SKM-1 treated with dmso at 0.1 percent for 144 hours (cell line): ENCODE measurements at regions not wholly inside any gene's neighbourhood (a gene's known extent, or its start where the extent isn't known, plus 50 kb on each side); places are given as distances from the start of the nearest gene placed in this dataset.
"Not testable (repeated sequence)": the region's sequence is repeated elsewhere in the genome, so short reads cannot be mapped to it uniquely, and the experiment has no call there.

Source experiments
- DNase-seq: peaks from one replicate; lab custom pipeline; 2025; ENCODE audit not compliant: unreplicated experiment; lab: John Stamatoyannopoulos, UW

- peak; percentile 9 for DNase-seq
These were observed 732.7 kb downstream of the TBC1D22A start for GRCh38 chr22:47495110-47495509.

DNA sequence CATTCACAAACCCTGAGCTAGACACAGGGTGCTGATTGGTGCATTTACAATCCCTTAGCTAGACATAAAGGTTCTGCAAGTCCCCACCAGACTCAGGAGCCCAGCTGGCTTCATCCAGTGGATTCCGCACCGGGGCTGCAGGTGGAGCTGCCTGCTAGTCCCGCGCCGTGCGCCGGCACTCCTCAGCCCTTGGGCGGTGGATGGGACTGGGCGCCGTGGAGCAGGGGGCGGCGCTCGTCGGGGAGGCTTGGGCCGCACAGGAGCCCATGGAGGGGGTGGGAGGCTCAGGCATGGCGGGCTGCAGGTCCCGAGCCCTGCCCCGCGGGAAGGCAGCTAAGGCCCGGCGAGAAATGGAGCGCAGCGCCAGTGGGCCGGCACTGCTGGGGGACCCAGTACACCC lies 725.7 kb downstream of the TBC1D22A start:
- not testable (repeated sequence) for DNase-seq

DNA sequence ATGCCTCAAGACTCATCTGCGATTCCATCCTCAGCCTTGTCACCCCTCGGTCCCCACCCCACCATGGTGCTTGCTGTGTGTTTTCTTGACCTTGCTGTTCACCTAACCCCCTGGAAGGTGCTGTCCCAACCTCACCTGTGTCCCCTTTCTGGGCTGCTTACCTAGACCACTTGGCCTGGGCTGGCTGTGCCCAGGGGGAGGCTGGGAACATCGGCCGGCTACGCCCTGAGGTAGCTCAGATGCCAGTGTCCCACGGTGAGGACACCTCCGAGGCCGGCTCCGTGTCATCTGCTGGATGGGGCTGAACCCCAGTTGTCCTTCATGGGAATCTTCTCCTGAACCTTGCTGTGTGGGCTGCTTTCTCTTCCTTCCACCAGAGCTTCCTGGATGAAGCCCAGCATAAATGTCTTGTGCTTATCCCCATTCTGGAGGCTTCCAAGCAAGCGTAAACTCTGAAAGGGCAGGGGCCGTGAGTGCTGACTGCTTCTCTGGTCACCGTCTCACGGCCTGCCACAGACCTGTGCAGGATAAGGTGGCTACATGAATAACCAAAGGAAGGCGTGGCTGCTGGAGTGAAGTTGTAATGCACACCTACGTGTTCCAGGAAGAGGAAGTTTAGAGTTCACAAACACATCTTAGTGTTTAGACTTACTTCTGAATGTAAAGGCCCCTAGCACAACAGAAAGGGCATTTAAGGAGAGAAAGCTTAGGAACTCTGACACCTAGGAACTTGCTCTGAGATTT lies 724.3 kb downstream of the TBC1D22A start:
- DNase-seq: no peak

DNA sequence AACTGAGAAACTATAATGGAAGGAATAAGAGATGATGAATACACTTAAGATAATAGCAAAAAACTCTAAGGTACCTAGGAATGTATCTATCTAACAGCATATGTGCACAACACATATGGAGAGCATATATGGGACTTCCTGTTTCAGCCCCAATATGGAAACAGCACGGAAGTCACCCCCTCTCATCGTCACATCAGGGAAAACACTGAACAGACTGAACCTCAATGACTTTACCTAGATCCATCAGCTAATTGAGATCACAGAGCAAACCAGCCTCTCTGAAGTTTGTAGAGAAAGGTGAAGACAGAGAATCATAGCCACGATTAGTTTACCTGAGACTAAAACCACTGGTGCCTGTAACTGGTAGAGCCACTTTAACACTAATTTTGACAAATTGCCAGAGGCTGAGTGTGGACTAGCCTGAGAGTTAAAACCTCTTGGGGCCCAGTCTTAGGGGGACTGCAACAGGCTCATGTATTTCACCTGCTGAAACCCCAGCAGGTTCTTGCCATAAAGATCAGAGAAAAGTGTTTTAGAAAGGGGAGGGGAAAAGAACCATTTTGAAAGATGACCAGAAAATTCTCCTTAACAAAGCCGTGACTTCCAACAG lies 722.6 kb downstream of the TBC1D22A start:
- DNase-seq: no peak

GRCh38 chr22:47476231-47476630 lies 713.8 kb downstream of the TBC1D22A start:
- DNase-seq: no peak

DNA sequence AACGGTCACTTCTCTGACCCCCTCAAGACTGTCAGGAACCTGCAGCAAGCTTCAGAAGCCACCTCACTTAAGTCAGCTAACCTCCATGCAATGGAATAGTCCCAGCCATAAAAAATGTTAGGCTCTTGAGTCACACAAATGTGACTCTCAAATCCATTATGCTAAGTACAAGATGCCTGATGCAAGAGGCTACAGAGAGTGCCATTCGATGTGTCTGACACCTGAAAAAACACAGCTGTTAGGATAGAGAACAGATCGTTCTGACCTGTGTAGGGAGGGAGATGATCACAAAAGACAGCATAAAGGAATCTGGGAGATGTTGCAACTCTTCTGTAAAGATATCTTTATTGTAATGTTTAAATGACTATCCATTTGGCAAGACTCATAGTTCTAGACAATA lies 712.4 kb downstream of the TBC1D22A start:
- DNase-seq: no peak

DNA sequence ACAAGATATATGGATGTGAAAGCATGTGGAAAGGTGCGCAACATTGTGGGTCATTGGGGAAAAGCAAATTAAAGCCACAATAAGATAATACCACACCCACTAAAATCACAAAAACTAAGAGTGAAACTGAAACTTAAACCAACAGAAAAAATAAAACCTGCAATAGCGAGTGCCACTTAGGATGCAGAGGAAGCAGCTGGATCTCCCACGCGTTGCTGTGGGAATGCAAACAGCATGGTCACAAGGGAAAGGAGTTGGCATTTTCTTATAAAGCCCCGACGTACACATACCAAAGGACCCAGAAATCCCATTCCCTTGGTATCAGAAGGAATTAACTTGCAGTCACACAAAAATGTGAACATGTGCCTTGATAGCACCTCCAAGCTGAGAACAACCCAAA lies 712.0 kb downstream of the TBC1D22A start:
- DNase-seq: no peak

- DNase-seq: no peak
These were observed 710.2 kb downstream of the TBC1D22A start for GRCh38 chr22:47472636-47473035.

DNA sequence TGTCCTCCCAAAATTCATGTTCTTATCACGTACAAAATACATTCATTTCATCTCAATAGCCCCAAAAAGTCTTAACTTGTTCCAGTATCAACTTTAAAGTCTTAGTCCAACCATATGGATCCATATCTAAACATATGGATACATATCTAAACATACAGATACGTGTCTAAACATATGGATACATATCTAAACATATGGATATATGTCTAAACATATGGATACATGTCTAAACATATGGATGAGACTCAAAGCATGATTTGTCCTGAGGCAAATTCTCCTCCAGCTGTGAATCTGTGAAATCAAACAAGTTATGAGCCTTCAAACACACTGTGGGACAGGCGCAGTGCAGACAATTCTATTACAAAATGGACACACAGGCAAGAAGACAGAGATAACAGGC lies 709.0 kb downstream of the TBC1D22A start:
- DNase-seq: no peak

DNA sequence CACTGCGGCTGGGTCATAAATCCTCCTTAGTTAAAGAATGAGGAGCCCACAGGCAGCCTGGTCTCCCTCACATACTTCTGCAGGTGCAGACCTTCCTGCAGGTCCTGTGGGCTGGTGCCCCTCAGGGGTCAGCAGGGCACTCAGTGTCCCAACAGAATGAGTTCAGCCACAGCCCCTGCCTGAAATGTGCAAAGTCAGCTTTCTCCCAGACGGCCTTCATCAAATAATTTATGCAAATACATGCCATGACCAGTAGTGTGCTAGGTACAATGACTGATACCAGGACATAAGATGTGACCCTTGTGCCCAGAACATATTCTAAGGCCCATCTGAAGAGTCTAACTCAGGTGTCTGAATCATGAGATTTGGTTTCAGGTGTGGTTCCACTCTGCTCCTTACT lies 703.4 kb downstream of the TBC1D22A start:
- DNase-seq: no peak

GRCh38 chr22:47465222-47465621 lies 702.8 kb downstream of the TBC1D22A start:
- no peak for DNase-seq

GRCh38 chr22:47463220-47463619 lies 700.8 kb downstream of the TBC1D22A start:
- DNase-seq: no peak

GRCh38 chr22:47460861-47461260 lies 698.4 kb downstream of the TBC1D22A start:
- DNase-seq: no peak

- DNase-seq: no peak
These were observed 697.7 kb downstream of the TBC1D22A start for GRCh38 chr22:47460176-47460575.

GRCh38 chr22:47458348-47458747 lies 695.9 kb downstream of the TBC1D22A start:
- no peak for DNase-seq

DNA sequence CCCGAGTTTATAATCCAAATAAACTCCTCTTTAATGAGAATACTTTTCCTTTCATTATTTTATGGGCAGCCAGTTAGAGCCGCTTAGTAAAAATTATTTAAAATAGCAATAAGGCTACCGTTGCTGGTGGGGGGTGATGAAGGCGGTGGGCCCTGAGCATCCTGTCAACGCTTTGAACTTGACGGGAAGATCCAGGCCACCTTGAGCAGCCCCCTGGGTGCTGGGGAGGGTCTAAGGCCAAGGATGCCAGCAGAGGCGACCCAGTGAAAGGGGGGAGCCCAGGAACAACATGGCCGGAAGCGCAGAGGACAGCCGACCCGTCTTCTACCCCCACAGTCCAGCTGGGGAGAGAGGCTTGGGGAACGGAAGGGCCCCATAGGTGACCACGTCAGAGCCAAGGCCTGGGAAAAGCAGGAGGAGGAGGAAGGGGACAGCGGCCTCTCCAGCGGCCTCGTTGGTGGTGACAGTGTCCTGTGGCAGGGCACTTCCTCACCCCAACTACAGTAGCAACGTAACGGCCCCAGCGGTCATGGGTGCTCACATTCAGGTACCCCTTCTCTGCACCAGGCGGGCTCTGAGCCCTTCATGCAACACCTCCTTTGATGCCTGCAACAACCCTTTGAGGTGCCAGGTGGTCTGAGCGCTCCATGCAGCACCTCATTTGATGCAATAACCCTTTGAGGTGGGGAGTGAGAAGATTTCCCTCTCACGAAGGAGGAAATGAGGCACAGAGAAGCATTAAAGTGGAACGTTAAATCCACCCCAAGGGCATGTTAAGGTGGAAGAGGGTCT lies 695.3 kb downstream of the TBC1D22A start:
- DNase-seq: no peak

- DNase-seq: no peak
These were observed 694.6 kb downstream of the TBC1D22A start for GRCh38 chr22:47457021-47457420.

GRCh38 chr22:47456031-47456430 lies 693.6 kb downstream of the TBC1D22A start:
- DNase-seq: no peak

DNA sequence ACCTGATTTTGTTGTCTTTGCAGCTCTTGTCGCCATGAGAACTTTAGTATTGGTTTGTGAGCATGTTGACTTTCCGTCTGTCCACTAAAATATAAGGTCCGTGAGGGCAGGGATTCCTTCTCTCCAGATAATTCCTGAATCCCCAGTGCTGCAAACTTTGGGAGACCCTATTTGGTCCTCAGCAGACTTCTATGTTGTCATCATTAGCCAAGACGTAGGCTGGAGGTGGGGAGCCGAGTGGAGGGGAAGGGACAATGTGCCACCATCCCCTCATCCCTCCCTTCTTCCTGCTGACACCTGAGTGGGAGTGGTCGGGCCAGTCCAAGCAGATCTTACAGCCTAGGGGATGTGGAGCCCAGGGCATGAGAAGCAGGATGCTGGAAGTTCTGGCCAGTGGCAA lies 690.6 kb downstream of the TBC1D22A start:
- DNase-seq: no peak

DNA sequence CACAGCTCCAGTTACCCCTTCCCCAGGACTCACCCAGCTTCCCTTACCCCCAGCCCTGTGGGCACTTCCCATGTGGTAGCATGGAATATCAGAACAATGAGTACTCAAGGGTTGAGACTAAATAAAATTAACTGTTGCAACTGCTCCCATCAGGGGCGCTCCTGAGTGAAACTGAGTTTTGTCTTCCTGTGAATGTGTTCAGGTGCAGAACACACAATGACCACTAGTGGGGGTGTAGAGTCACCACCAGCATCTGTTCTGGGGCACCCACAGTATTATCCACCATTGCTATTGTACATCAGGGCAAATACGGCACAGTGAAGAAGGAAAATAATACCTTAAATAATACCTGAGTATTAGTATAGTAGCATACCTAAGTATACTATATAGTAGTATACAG lies 689.7 kb downstream of the TBC1D22A start:
- peak; percentile 1 for DNase-seq

GRCh38 chr22:47450876-47451475 lies 688.5 kb downstream of the TBC1D22A start:
- no peak for DNase-seq
